ENCODE measurements at regions not wholly inside any gene's neighbourhood (a gene's known extent, or its start where the extent isn't known, plus 50 kb on each side); places are given as distances from the start of the nearest gene placed in this dataset.

DNA sequence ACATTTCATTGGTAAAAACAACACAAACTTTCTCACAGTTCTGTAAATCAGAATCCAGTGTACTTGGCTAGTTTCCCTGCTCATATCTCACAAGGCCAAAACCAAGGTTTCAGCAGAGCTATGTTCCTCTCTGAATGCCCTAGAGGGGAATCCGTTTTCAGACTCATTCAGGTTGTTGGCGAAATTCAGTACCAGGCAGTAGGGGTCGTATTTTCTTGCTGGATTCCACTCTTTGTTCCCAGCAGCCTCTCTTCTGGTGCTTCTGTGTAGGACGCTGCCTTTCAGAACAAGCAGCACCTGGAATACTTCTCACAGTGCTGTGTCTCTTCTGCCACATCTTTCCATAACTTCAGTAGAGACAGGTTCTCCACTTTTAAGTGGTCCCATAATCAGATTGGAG is 351.9 kb downstream of the PCDH18 start:
- Histone ChIP-seq H2AFZ (no peak overlapping the region), H3K27me3 (ENCODE audit: insufficient read depth, low read depth) (no peaks in the 10 kb centered on the region), H3K79me2 (ENCODE audit: low read depth) (no peaks in the 10 kb centered on the region), H3K9me3 (ENCODE audit: insufficient read depth, low read depth) (no peaks in the 10 kb centered on the region), H3K36me3 (ENCODE audit: low read depth) (no peaks in the 10 kb centered on the region), H3K4me3 (no peak overlapping the region), H3K4me1 (replicated peaks; ENCODE audit: insufficient read depth) (no peaks in the 10 kb centered on the region), H3F3A (ENCODE audit: insufficient read depth, low read depth) (no peaks in the 10 kb centered on the region), H3K9me2 (ENCODE audit: insufficient read depth) (no peaks in the 10 kb centered on the region), H4K20me1 (ENCODE audit: insufficient read depth) (no peaks in the 10 kb centered on the region), H3K4me2 (no peak overlapping the region), H3K27ac (no peak overlapping the region)
- POLR2A ChIA-PET (ENCODE audit: unreplicated experiment): no interaction called here
- intact Hi-C loops (cut with micrococcal nuclease; ENCODE audit: unreplicated experiment): no loop called here
- TF ChIP-seq CTCF (conservative IDR thresholded peaks at IDR 0.05): no peak
- no peak for TF ChIP-seq EZH2 (IDR thresholded peaks at IDR 0.05; ENCODE audit: low read depth)
- no TSS peak for BruUV-seq (replicated peaks)
- CTCF ChIA-PET: no interaction called here
- no peak for DNase-seq

DNA sequence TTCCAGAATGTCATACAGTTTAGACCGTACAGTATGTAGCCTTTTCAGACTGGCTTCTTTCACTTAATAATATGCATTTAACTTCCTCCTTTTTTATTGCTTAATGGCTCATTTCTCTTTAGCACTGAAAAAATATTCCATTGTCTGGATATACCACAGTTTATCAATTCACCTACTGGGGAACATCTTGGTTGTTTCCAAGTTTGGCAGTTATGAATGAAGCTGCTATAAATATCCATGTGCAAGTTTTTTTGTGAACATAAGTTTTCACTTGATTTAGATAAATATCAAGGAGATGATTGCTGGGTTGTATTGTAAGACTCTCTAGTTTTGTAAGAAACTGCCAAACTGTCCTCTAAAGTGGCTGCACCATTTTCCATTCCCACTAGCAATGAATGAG is 375.5 kb downstream of the PCDH18 start:
- Histone ChIP-seq H3K27ac (no peak overlapping the region), H3K9me3 (ENCODE audit: insufficient read depth, low read depth) (no peaks in the 10 kb centered on the region), H3K27me3 (ENCODE audit: insufficient read depth, low read depth) (no peaks in the 10 kb centered on the region), H3K4me3 (no peak overlapping the region), H3K79me2 (ENCODE audit: low read depth) (no peaks in the 10 kb centered on the region), H3F3A (ENCODE audit: insufficient read depth, low read depth) (no peaks in the 10 kb centered on the region), H3K36me3 (ENCODE audit: low read depth) (no peaks in the 10 kb centered on the region), H2AFZ (no peak overlapping the region), H4K20me1 (ENCODE audit: insufficient read depth) (no peaks in the 10 kb centered on the region), H3K9me2 (ENCODE audit: insufficient read depth) (no peaks in the 10 kb centered on the region), H3K4me1 (replicated peaks; ENCODE audit: insufficient read depth) (no peaks in the 10 kb centered on the region), H3K4me2 (no peak overlapping the region)
- BruUV-seq (replicated peaks): no TSS peak
- CTCF ChIA-PET: no interaction called here
- intact Hi-C loops (cut with micrococcal nuclease; ENCODE audit: unreplicated experiment): no loop called here
- POLR2A ChIA-PET (ENCODE audit: unreplicated experiment): interaction anchor here (0.6 kb wide), 1 partner anchor 570 kb away, joined by 4 read pairs; no protein-coding TSS in a partner anchor
- no peak for DNase-seq
- TF ChIP-seq EZH2 (IDR thresholded peaks at IDR 0.05; ENCODE audit: low read depth): no peak
- no peak for TF ChIP-seq CTCF (conservative IDR thresholded peaks at IDR 0.05)

GRCh38 chr4:137156054-137156453 is 376.2 kb downstream of the PCDH18 start:
- Histone ChIP-seq H3K4me2 (no peak overlapping the region), H3K4me3 (no peak overlapping the region), H3K9me2 (ENCODE audit: insufficient read depth) (no peaks in the 10 kb centered on the region), H4K20me1 (ENCODE audit: insufficient read depth) (no peaks in the 10 kb centered on the region), H3K79me2 (ENCODE audit: low read depth) (no peaks in the 10 kb centered on the region), H3K36me3 (ENCODE audit: low read depth) (no peaks in the 10 kb centered on the region), H2AFZ (no peak overlapping the region), H3K9me3 (ENCODE audit: insufficient read depth, low read depth) (no peaks in the 10 kb centered on the region), H3F3A (ENCODE audit: insufficient read depth, low read depth) (no peaks in the 10 kb centered on the region), H3K27ac (no peak overlapping the region), H3K27me3 (ENCODE audit: insufficient read depth, low read depth) (no peaks in the 10 kb centered on the region), H3K4me1 (replicated peaks; ENCODE audit: insufficient read depth) (no peaks in the 10 kb centered on the region)
- CTCF ChIA-PET: no interaction called here
- BruUV-seq (replicated peaks): no TSS peak
- TF ChIP-seq CTCF (conservative IDR thresholded peaks at IDR 0.05) (no peak), EZH2 (IDR thresholded peaks at IDR 0.05; ENCODE audit: low read depth) (no peak)
- DNase-seq: no peak
- POLR2A ChIA-PET (ENCODE audit: unreplicated experiment): interaction anchor here (0.6 kb wide), 1 partner anchor 571 kb away, joined by 4 read pairs; no protein-coding TSS in a partner anchor
- intact Hi-C loops (cut with micrococcal nuclease; ENCODE audit: unreplicated experiment): no loop called here

Data from PC-9 (cell line).